H9 (cell line): ENCODE measurements at regions not wholly inside any gene's neighbourhood (a gene's known extent, or its start where the extent isn't known, plus 50 kb on each side); places are given as distances from the start of the nearest gene placed in this dataset.

ENCODE experiments used
- DNase-seq: peaks from one replicate; pipeline ENCODE4 v3.0.0-alpha.2; 2017
- H2AFZ ChIP-seq: one replicate; pipeline ENCODE4 v1.6.1; 2013; ENCODE audit warnings: mild to moderate bottlenecking, low read length, control low read depth, moderate library complexity
- H2AK5ac ChIP-seq: 2 replicates; pipeline ENCODE4 v1.6.1; 2013; ENCODE audit warnings: low read length, control low read depth, mixed read lengths; ENCODE audit not compliant: insufficient read length
- H2BK120ac ChIP-seq: one replicate; pipeline ENCODE4 v1.6.1; 2013; ENCODE audit warnings: low read depth, mild to moderate bottlenecking, low read length, control low read depth, inconsistent platforms; ENCODE audit not compliant: poor library complexity, severe bottlenecking
- H2BK12ac ChIP-seq: 2 replicates; pipeline ENCODE4 v1.6.1; 2013; ENCODE audit warnings: low read length, control low read depth, mixed read lengths, low read depth; ENCODE audit not compliant: insufficient read length
- H2BK15ac ChIP-seq: 2 replicates; pipeline ENCODE4 v1.6.1; 2013; ENCODE audit warnings: low read depth, low read length, control low read depth
- H2BK20ac ChIP-seq: one replicate; pipeline ENCODE4 v1.6.1; 2013; ENCODE audit warnings: low read depth, mild to moderate bottlenecking, low read length, control low read depth, inconsistent platforms; ENCODE audit not compliant: poor library complexity, severe bottlenecking
- H2BK5ac ChIP-seq: 2 replicates; pipeline ENCODE4 v1.6.1; 2013; ENCODE audit warnings: low read length, control low read depth, mixed read lengths; ENCODE audit not compliant: insufficient read length
- H3K14ac ChIP-seq: 2 replicates; pipeline ENCODE4 v1.6.1; 2013; ENCODE audit warnings: low read length, control low read depth; ENCODE audit not compliant: insufficient read depth
- H3K18ac ChIP-seq: 2 replicates; pipeline ENCODE4 v1.6.1; 2013; ENCODE audit warnings: low read depth, mild to moderate bottlenecking, mixed read lengths, low read length, control low read depth; ENCODE audit not compliant: insufficient read length
- H3K23ac ChIP-seq: 2 replicates; pipeline ENCODE4 v1.6.1; 2013; ENCODE audit warnings: low read length, control low read depth, mixed read lengths, low read depth; ENCODE audit not compliant: insufficient read length
- H3K23me2 ChIP-seq: 2 replicates; pipeline ENCODE4 v1.6.1; 2013; ENCODE audit warnings: low read depth, mild to moderate bottlenecking, mixed read lengths, low read length, control low read depth; ENCODE audit not compliant: insufficient read length, poor library complexity, severe bottlenecking
- H3K27ac ChIP-seq: 2 replicates; pipeline ENCODE4 v1.5.1; 2013; ENCODE audit warnings: low read length, control low read depth, mixed read lengths, low read depth; ENCODE audit not compliant: insufficient read length
- H3K27me3 ChIP-seq: 2 replicates; pipeline ENCODE4 v1.6.1; 2013; ENCODE audit warnings: low read length, control low read depth, inconsistent platforms; ENCODE audit not compliant: insufficient read depth
- H3K4ac ChIP-seq: 2 replicates; pipeline ENCODE4 v1.6.1; 2013; ENCODE audit warnings: low read depth, mild to moderate bottlenecking, control low read depth, inconsistent platforms, low read length, moderate library complexity
- H3K4me1 ChIP-seq: 2 replicates; pipeline ENCODE4 v1.6.1; 2013; ENCODE audit warnings: low read length, control low read depth, inconsistent platforms; ENCODE audit not compliant: insufficient read depth
- H3K4me2 ChIP-seq: 2 replicates; pipeline ENCODE4 v1.6.1; 2013; ENCODE audit warnings: low read length, control low read depth, mixed read lengths; ENCODE audit not compliant: insufficient read length, insufficient read depth
- H3K56ac ChIP-seq: 2 replicates; pipeline ENCODE4 v1.6.1; 2013; ENCODE audit warnings: low read depth, mild to moderate bottlenecking, mixed read lengths, low read length, control low read depth; ENCODE audit not compliant: insufficient read length
- H3K79me1 ChIP-seq: 2 replicates; pipeline ENCODE4 v1.6.1; 2013; ENCODE audit warnings: low read depth, mild to moderate bottlenecking, moderate library complexity, low read length, control low read depth, inconsistent platforms; ENCODE audit not compliant: insufficient read depth, poor library complexity, severe bottlenecking
- H3K79me2 ChIP-seq: 2 replicates; pipeline ENCODE4 v1.6.1; 2013; ENCODE audit warnings: low read length, control low read depth, inconsistent platforms; ENCODE audit not compliant: insufficient read depth
- H3K9ac ChIP-seq: 2 replicates; pipeline ENCODE4 v1.6.1; 2013; ENCODE audit warnings: low read length, control low read depth, mixed read lengths; ENCODE audit not compliant: insufficient read length; ENCODE audit errors: extremely low read depth
- H3K9me3 ChIP-seq: one replicate; pipeline ENCODE4 v1.6.1; 2013; ENCODE audit warnings: low read depth, low read length, inconsistent platforms; ENCODE audit not compliant: control insufficient read depth
- H3T11ph ChIP-seq: one replicate; pipeline ENCODE4 v1.6.1; 2013; ENCODE audit warnings: mild to moderate bottlenecking, low read length, control low read depth, inconsistent platforms
- H4K20me1 ChIP-seq: one replicate; pipeline ENCODE4 v1.6.1; 2013; ENCODE audit not compliant: control insufficient read depth, insufficient read length, insufficient read depth
- H4K5ac ChIP-seq: 2 replicates; pipeline ENCODE4 v1.6.1; 2013; ENCODE audit warnings: low read depth, mild to moderate bottlenecking, mixed read lengths, low read length, control low read depth; ENCODE audit not compliant: insufficient read length
- H4K8ac ChIP-seq: replicated peaks from 2 replicates; pipeline ENCODE4 v1.6.1; 2013; ENCODE audit warnings: low read length, control low read depth, mixed read lengths, low read depth; ENCODE audit not compliant: insufficient read length
- H4K91ac ChIP-seq: 2 replicates; pipeline ENCODE4 v1.6.1; 2013; ENCODE audit warnings: low read depth, mild to moderate bottlenecking, moderate library complexity, mixed read lengths, low read length, control low read depth; ENCODE audit not compliant: insufficient read length
- H3K27ac Mint-ChIP-seq, 3 experiments: 2 replicates in 2 of 3; 3 replicates in 1 of 3; pipeline ENCODE4 v1.8.0; 2020 to 2021; ENCODE audit warnings: mixed read lengths in 3 of 3, mild to moderate bottlenecking in 1 of 3, moderate library complexity in 1 of 3
- H3K27me3 Mint-ChIP-seq: 2 replicates; pipeline ENCODE4 v1.8.0; 2021; ENCODE audit warnings: low read depth, mild to moderate bottlenecking, moderate library complexity, mixed read lengths
- H3K36me3 Mint-ChIP-seq, 3 experiments: 2 replicates in 2 of 3; 3 replicates in 1 of 3; pipeline ENCODE4 v1.8.0; 2020 to 2021; ENCODE audit warnings: low read depth in 3 of 3, mixed read lengths in 3 of 3; ENCODE audit not compliant: insufficient read depth in 1 of 3
- H3K4me1 Mint-ChIP-seq, 2 experiments: 2 replicates each; pipeline ENCODE4 v1.8.0; 2020; ENCODE audit warnings: mixed read lengths in 2 of 2
- H3K4me3 Mint-ChIP-seq, 2 experiments: 2 replicates in 1 of 2; 3 replicates in 1 of 2; pipeline ENCODE4 v1.8.0; 2020 to 2021; ENCODE audit warnings: mild to moderate bottlenecking in 2 of 2, mixed read lengths in 2 of 2, moderate library complexity in 1 of 2
- H3K9me3 Mint-ChIP-seq, 2 experiments: 2 replicates in 1 of 2; 3 replicates in 1 of 2; pipeline ENCODE4 v1.8.0; 2020; ENCODE audit warnings: mild to moderate bottlenecking in 2 of 2, mixed read lengths in 2 of 2, moderate library complexity in 1 of 2
- CTCF ChIP-seq: fragments of 200-600 bp; sonication (generic); conservative IDR thresholded peaks from 3 replicates; pipeline ENCODE4 v1.8.0; 2021; ENCODE audit warnings: antibody characterized with exemption, mild to moderate bottlenecking
- WGBS: extraction: QIAGEN DNeasy Blood & Tissue Kit; methylation state at CpG from one replicate; pipeline ENCODE4 v1.1.7; 2013; ENCODE audit warnings: missing lambda C conversion rate, low lambda C conversion rate, mixed read lengths; ENCODE audit not compliant: insufficient read length; ENCODE audit errors: extremely low coverage; 5-methylcytosine and 5-hydroxymethylcytosine counted together

- Histone ChIP-seq H2AK5ac (no peak overlapping the region), H2BK12ac (no peak overlapping the region), H4K20me1 (no peaks in the 10 kb centered on the region), H3K27ac (no peak overlapping the region), H3K79me1 (no peaks in the 10 kb centered on the region), H2BK5ac (no peak overlapping the region), H3K23me2 (no peaks in the 10 kb centered on the region), H2AFZ (no peak overlapping the region), H3K79me2 (no peaks in the 10 kb centered on the region), H3K56ac (no peak overlapping the region), H4K5ac (no peak overlapping the region), H3K27me3 (no peaks in the 10 kb centered on the region), H3K23ac (no peak overlapping the region), H2BK20ac (no peak overlapping the region), H3K4me2 (no peak overlapping the region), H3K9me3 (no peaks in the 10 kb centered on the region), H3K4me1 (no peaks in the 10 kb centered on the region), H3K14ac (no peak overlapping the region; the same call in 1 of the 2 replicates), H3K4ac (no peak overlapping the region), H4K91ac (no peak overlapping the region), H4K8ac (no peak overlapping the region), H3T11ph (no peak overlapping the region), H3K9ac (no peak overlapping the region), H2BK15ac (no peak overlapping the region), H3K18ac (no peak overlapping the region), H2BK120ac (no peak overlapping the region)
- Mint-ChIP-seq H3K9me3 (peaks cover 0 to under 1% of the 10 kb centered on the region in 2 experiments; a peak in 1 of 5 replicates), H3K4me1 (peaks cover 6 to 7% of the 10 kb centered on the region in 2 experiments), H3K27ac (no peak overlapping the region; a peak in 1 of 7 replicates), H3K27me3 (no peaks in the 10 kb centered on the region; the same call in 1 of the 2 replicates), H3K36me3 (no peaks in the 10 kb centered on the region), H3K4me3 (no peak overlapping the region)
- no peak for TF ChIP-seq CTCF
- no CpG with 5 or more reads among the region's 17 CpGs for WGBS
- DNase-seq: peak; percentile 22
These were observed 127.3 kb upstream of the GPC1 start for GRCh38 chr2:240308111-240308651.
